Esophagus squamous epithelium (tissue), 5 donors: ENCODE measurements at regions not wholly inside any gene's neighbourhood (a gene's known extent, or its start where the extent isn't known, plus 50 kb on each side); places are given as distances from the start of the nearest gene placed in this dataset.

Source experiments
- DNase-seq: peaks from one replicate; lab custom pipeline; 2025; lab: John Stamatoyannopoulos, UW
- H3K27ac ChIP-seq, 4 donors: fragments of 200-600 bp; sonication (generic); one replicate each; pipeline ENCODE4 v1.5.1; 2016 to 2019; ENCODE audit warnings: mild to moderate bottlenecking in 1 of 4
- H3K27me3 ChIP-seq, 4 donors: fragments of 200-600 bp; sonication (generic); 1 replicate in 3 of 4; 2 replicates in 1 of 4; pipeline versions ENCODE4 v1.5.1 to v1.6.0; 2017 to 2021; ENCODE audit warnings: antibody characterized with exemption in 1 of 4
- H3K36me3 ChIP-seq, 3 donors: fragments of 200-600 bp; sonication (generic); one replicate each; pipeline ENCODE4 v1.5.1; 2016 to 2019
- H3K4me1 ChIP-seq, 3 donors: fragments of 200-600 bp; sonication (generic); one replicate each; pipeline ENCODE4 v1.5.1; 2017 to 2019
- H3K4me3 ChIP-seq, 4 donors: fragments of 200-600 bp; sonication (generic); 1 replicate in 3 of 4; 2 replicates in 1 of 4; pipeline ENCODE4 v1.5.1; 2016 to 2019; ENCODE audit warnings: mild to moderate bottlenecking in 2 of 4, moderate library complexity in 1 of 4
- H3K9me3 ChIP-seq, 3 donors: fragments of 200-600 bp; sonication (generic); one replicate each; pipeline ENCODE4 v1.5.1; 2016 to 2019
- CTCF ChIP-seq, 6 experiments: fragments of 450-650 bp in 4 of 6; fragments of 200-600 bp in 2 of 6; sonication (generic) in 2 of 6; IDR thresholded peaks; one replicate each; pipeline ENCODE4 v1.5.1; 2016 to 2019; ENCODE audit warnings: antibody characterized with exemption in 6 of 6, mild to moderate bottlenecking in 4 of 6, moderate library complexity in 4 of 6
- POLR2A ChIP-seq, 4 donors: fragments of 450-650 bp; IDR thresholded peaks; one replicate each; pipeline ENCODE4 v1.6.1; 2017; ENCODE audit warnings: antibody characterized with exemption in 4 of 4, mild to moderate bottlenecking in 4 of 4, moderate library complexity in 3 of 4
- WGBS, 2 donors: methylation state at CpG; one replicate each; pipeline ENCODE4 v1.1.5; 2018; 5-methylcytosine and 5-hydroxymethylcytosine counted together
- intact Hi-C: fragments of 100-400 bp; cut with DNase I; formaldehyde crosslinking; loops from one replicate; pipeline ENCODE4 v1.15.0; 2022
- donor health status: DM: yes; HTN: yes; CAD: no.

- H3K27me3 ChIP-seq: peaks cover 0 to 14% (median 0%) of the 10 kb centered on the region in 4 donors
- peaks cover 0 to 20% (median 10%) of the 10 kb centered on the region in 3 donors for H3K9me3 ChIP-seq
- H3K36me3 ChIP-seq: no peaks in the 10 kb centered on the region
- H3K4me3 ChIP-seq: no peak overlapping the region
- intact Hi-C loops: no loop called here
- 73 to 80% methylated on average over 1 of the region's 1 CpG for WGBS, 2 donors
- no peak for TF ChIP-seq POLR2A (IDR thresholded peaks at IDR 0.05)
- TF ChIP-seq CTCF (IDR thresholded peaks at IDR 0.05): no peak
- DNase-seq: no peak
- H3K27ac ChIP-seq: peak overlapping the region in 2 of 4 donors; percentile 14 to 46
- H3K4me1 ChIP-seq: no peaks in the 10 kb centered on the region
Measured at GRCh38 chr1:229085291-229085690, 185.6 kb upstream of the RAB4A start.

- peaks cover 0 to 20% (median 10%) of the 10 kb centered on the region in 3 donors for H3K9me3 ChIP-seq
- no peak overlapping the region for H3K4me3 ChIP-seq
- H3K27ac ChIP-seq: peak overlapping the region in 1 of 4 donors; percentile 22
- no peaks in the 10 kb centered on the region for H3K36me3 ChIP-seq
- H3K27me3 ChIP-seq: peaks cover 0 to 14% (median 0%) of the 10 kb centered on the region in 4 donors
- TF ChIP-seq CTCF (IDR thresholded peaks at IDR 0.05): no peak
- no peaks in the 10 kb centered on the region for H3K4me1 ChIP-seq
- intact Hi-C loops: no loop called here
- no peak for DNase-seq
Measured at GRCh38 chr1:229086091-229086490, 184.8 kb upstream of the RAB4A start.

- peaks cover 0 to 14% (median 0%) of the 10 kb centered on the region in 4 donors for H3K27me3 ChIP-seq
- 21 to 25% methylated on average over 1 of the region's 1 CpG for WGBS, 2 donors
- H3K27ac ChIP-seq: no peak overlapping the region
- no peaks in the 10 kb centered on the region for H3K4me1 ChIP-seq
- DNase-seq: no peak
- peaks cover 0 to 20% (median 10%) of the 10 kb centered on the region in 3 donors for H3K9me3 ChIP-seq
- H3K4me3 ChIP-seq: no peak overlapping the region
- TF ChIP-seq CTCF (IDR thresholded peaks at IDR 0.05) (no peak), POLR2A (IDR thresholded peaks at IDR 0.05) (no peak)
- intact Hi-C loops: no loop called here
- no peaks in the 10 kb centered on the region for H3K36me3 ChIP-seq
Measured at GRCh38 chr1:229086686-229087085, 184.2 kb upstream of the RAB4A start.

GRCh38 chr1:229087339-229087738 is 183.6 kb upstream of the RAB4A start:
- peaks cover 0 to 13% (median 8%) of the 10 kb centered on the region in 3 donors for H3K9me3 ChIP-seq
- no peak overlapping the region for H3K4me3 ChIP-seq
- 61 to 63% methylated on average over 2 to 3 of the region's 5 CpGs for WGBS, 2 donors
- no peak overlapping the region for H3K27ac ChIP-seq
- no peaks in the 10 kb centered on the region for H3K36me3 ChIP-seq
- intact Hi-C loops: no loop called here
- peaks cover 0 to 14% (median 0%) of the 10 kb centered on the region in 4 donors for H3K27me3 ChIP-seq
- DNase-seq: no peak
- H3K4me1 ChIP-seq: peaks cover 0 to 6% (median 0%) of the 10 kb centered on the region in 3 donors
- no peak for TF ChIP-seq POLR2A (IDR thresholded peaks at IDR 0.05)
- TF ChIP-seq CTCF (IDR thresholded peaks at IDR 0.05): no peak

GRCh38 chr1:229087906-229088305 is 183.0 kb upstream of the RAB4A start:
- WGBS, 2 donors: 90 to 92% methylated on average over 5 to 9 of the region's 14 CpGs
- H3K27ac ChIP-seq: no peak overlapping the region
- H3K9me3 ChIP-seq: peaks cover 0 to 8% (median 4%) of the 10 kb centered on the region in 3 donors
- intact Hi-C loops: no loop called here
- peaks cover 0 to 14% (median 0%) of the 10 kb centered on the region in 4 donors for H3K27me3 ChIP-seq
- DNase-seq: no peak
- TF ChIP-seq POLR2A (IDR thresholded peaks at IDR 0.05) (no peak), CTCF (IDR thresholded peaks at IDR 0.05) (no peak)
- H3K36me3 ChIP-seq: no peaks in the 10 kb centered on the region
- peaks cover 3 to 12% (median 3%) of the 10 kb centered on the region in 3 donors for H3K4me1 ChIP-seq
- no peak overlapping the region for H3K4me3 ChIP-seq
